H1 (cell line): ENCODE measurements at regions not wholly inside any gene's neighbourhood (a gene's known extent, or its start where the extent isn't known, plus 50 kb on each side); places are given as distances from the start of the nearest gene placed in this dataset.

ENCODE experiments used
- CTCF ChIA-PET: fragments of 300-600 bp; sonication (Branson Sonifier 250); formaldehyde crosslinking; loops from one replicate; lab custom pipeline; 2021; ENCODE audit not compliant: partially characterized antibody; lab: Charles Lee
- POLR2A ChIA-PET: fragments of 300-600 bp; sonication (Branson Sonifier 250); formaldehyde crosslinking; loops from one replicate; lab custom pipeline; 2021; ENCODE audit warnings: inconsistent platforms; ENCODE audit not compliant: partially characterized antibody; lab: Charles Lee
- DNase-seq, 2 experiments: peaks; one replicate each; pipeline versions ENCODE4 v3.0.0 to v3.0.0-alpha.2; 2010 to 2022; ENCODE audit warnings: low spot score in 2 of 2, low read depth in 1 of 2, mixed read lengths in 1 of 2
- FAIRE-seq: peaks from 2 replicates; lab custom pipeline; 2011; peaks lifted over from hg19 to GRCh38; lab: Jason Lieb, UNC
- H2AFZ ChIP-seq: 2 replicates; pipeline ENCODE4 v1.8.1; 2012; ENCODE audit warnings: low read length, inconsistent platforms
- H2AK5ac ChIP-seq: 2 replicates; pipeline ENCODE4 v1.6.1; 2013; ENCODE audit warnings: low read depth, low read length
- H2BK120ac ChIP-seq: replicated peaks from 2 replicates; pipeline ENCODE3; 2013; ENCODE audit warnings: low read depth, low read length, inconsistent platforms
- H2BK12ac ChIP-seq: 2 replicates; pipeline ENCODE4 v1.6.1; 2013; ENCODE audit warnings: low read depth, low read length
- H2BK15ac ChIP-seq: 2 replicates; pipeline ENCODE4 v1.6.1; 2013; ENCODE audit warnings: low read length
- H2BK20ac ChIP-seq: 2 replicates; pipeline ENCODE4 v1.6.1; 2013; ENCODE audit warnings: low read length
- H2BK5ac ChIP-seq: 2 replicates; pipeline ENCODE4 v1.6.1; 2013; ENCODE audit warnings: low read depth, low read length
- H3K14ac ChIP-seq: 2 replicates; pipeline ENCODE4 v1.6.1; 2013; ENCODE audit warnings: inconsistent platforms; ENCODE audit not compliant: insufficient read length
- H3K18ac ChIP-seq: 2 replicates; pipeline ENCODE4 v1.6.1; 2013; ENCODE audit warnings: low read length; ENCODE audit errors: extremely low read depth
- H3K23ac ChIP-seq: 2 replicates; pipeline ENCODE4 v1.6.1; 2013; ENCODE audit warnings: inconsistent platforms; ENCODE audit not compliant: insufficient read length
- H3K23me2 ChIP-seq: 2 replicates; pipeline ENCODE4 v1.6.1; 2013; ENCODE audit warnings: low read depth, low read length
- H3K27ac ChIP-seq: 2 replicates; pipeline ENCODE4 v1.6.1; 2011; ENCODE audit warnings: low read depth, low read length, inconsistent platforms
- H3K27me3 ChIP-seq, 4 experiments: replicated peaks in 1 of 4; 1 replicate in 1 of 4; 2 replicates in 3 of 4; pipeline versions ENCODE4 v1.6.1 to v1.8.1; 2011 to 2013; ENCODE audit warnings: low read length in 3 of 4, mild to moderate bottlenecking in 3 of 4, inconsistent platforms in 2 of 4, mixed read lengths in 2 of 4, moderate library complexity in 1 of 4; ENCODE audit not compliant: control insufficient read depth in 3 of 4, insufficient read depth in 3 of 4; ENCODE audit errors: extremely low read depth in 1 of 4
- H3K36me3 ChIP-seq, 4 experiments: 2 replicates each; pipeline versions ENCODE4 v1.6.1 to v1.8.1; 2011 to 2013; ENCODE audit warnings: mild to moderate bottlenecking in 4 of 4, low read length in 3 of 4, moderate library complexity in 2 of 4, control low read depth in 1 of 4, inconsistent platforms in 1 of 4; ENCODE audit not compliant: insufficient read depth in 4 of 4, control insufficient read depth in 2 of 4
- H3K4ac ChIP-seq: replicated peaks from 2 replicates; pipeline ENCODE3; 2013; ENCODE audit warnings: low read length, low read depth, mixed read lengths, inconsistent platforms; ENCODE audit not compliant: insufficient read length
- H3K4me1 ChIP-seq, 4 experiments: replicated peaks in 1 of 4; 1 replicate in 1 of 4; 2 replicates in 3 of 4; pipeline versions ENCODE4 v1.6.1 to v1.8.1; 2011 to 2013; ENCODE audit warnings: low read length in 3 of 4, inconsistent platforms in 2 of 4, mixed read lengths in 1 of 4; ENCODE audit not compliant: insufficient read depth in 4 of 4, control insufficient read depth in 3 of 4
- H3K4me2 ChIP-seq, 2 experiments: 2 replicates each; pipeline versions ENCODE4 v1.6.1 to v1.8.1; 2011 to 2013; ENCODE audit warnings: low read depth in 2 of 2, low read length in 2 of 2, control low read depth in 1 of 2, inconsistent platforms in 1 of 2, mild to moderate bottlenecking in 1 of 2; ENCODE audit not compliant: insufficient read depth in 1 of 2
- H3K4me3 ChIP-seq, 4 experiments: fragments of 200-600, 300-600 bp in 1 of 4; sonication (generic), shearing (Covaris generic), sonication (Bioruptor Twin) in 1 of 4; 2 replicates each; pipeline versions ENCODE4 v1.5.1 to v1.8.1; 2011 to 2016; ENCODE audit warnings: low read length in 4 of 4, low read depth in 3 of 4, control low read depth in 2 of 4, inconsistent platforms in 2 of 4, mild to moderate bottlenecking in 2 of 4, mixed read lengths in 1 of 4, moderate library complexity in 1 of 4; ENCODE audit not compliant: insufficient read depth in 2 of 4; ENCODE audit errors: extremely low read depth in 1 of 4
- H3K56ac ChIP-seq: replicated peaks from 2 replicates; pipeline ENCODE3; 2013; ENCODE audit warnings: low read depth, mild to moderate bottlenecking, mixed read lengths, low read length, inconsistent platforms; ENCODE audit not compliant: insufficient read length
- H3K79me1 ChIP-seq: 2 replicates; pipeline ENCODE4 v1.6.1; 2013; ENCODE audit warnings: low read depth, low read length, control low read depth
- H3K79me2 ChIP-seq, 2 experiments: 2 replicates each; pipeline versions ENCODE4 v1.6.1 to v1.8.1; 2012 to 2013; ENCODE audit warnings: low read length in 2 of 2, mild to moderate bottlenecking in 2 of 2, inconsistent platforms in 1 of 2; ENCODE audit not compliant: insufficient read depth in 2 of 2, control insufficient read depth in 1 of 2
- H3K9ac ChIP-seq, 4 experiments: replicated peaks in 1 of 4; 1 replicate in 1 of 4; 2 replicates in 3 of 4; pipeline versions ENCODE4 v1.6.1 to v1.8.1; 2011 to 2013; ENCODE audit warnings: low read depth in 3 of 4, low read length in 3 of 4, control low read depth in 2 of 4, mild to moderate bottlenecking in 2 of 4, moderate library complexity in 2 of 4, inconsistent platforms in 1 of 4; ENCODE audit errors: extremely low read depth in 1 of 4
- H3K9me3 ChIP-seq, 2 experiments: 2 replicates each; pipeline versions ENCODE4 v1.6.1 to v1.8.1; 2012 to 2013; ENCODE audit warnings: mild to moderate bottlenecking in 2 of 2, moderate library complexity in 2 of 2, control low read depth in 1 of 2, inconsistent platforms in 1 of 2, low read depth in 1 of 2, low read length in 1 of 2, mixed read lengths in 1 of 2; ENCODE audit not compliant: insufficient read depth in 2 of 2
- H4K20me1 ChIP-seq, 2 experiments: replicated peaks in 1 of 2; 2 replicates each; pipeline versions ENCODE3 to v1.8.1; 2011 to 2013; ENCODE audit warnings: inconsistent platforms in 2 of 2, low read length in 2 of 2, mild to moderate bottlenecking in 1 of 2; ENCODE audit not compliant: insufficient read depth in 2 of 2, control insufficient read depth in 1 of 2
- H4K5ac ChIP-seq: 2 replicates; pipeline ENCODE4 v1.6.1; 2013; ENCODE audit warnings: low read length, low read depth, mixed read lengths, inconsistent platforms; ENCODE audit not compliant: insufficient read length
- H4K8ac ChIP-seq: 2 replicates; pipeline ENCODE4 v1.8.0; 2013; ENCODE audit warnings: mild to moderate bottlenecking, moderate library complexity, low read length, inconsistent platforms; ENCODE audit not compliant: insufficient read depth; ENCODE audit errors: extremely low read depth
- H4K91ac ChIP-seq: replicated peaks from 2 replicates; pipeline ENCODE3; 2013; ENCODE audit warnings: low read length, mixed read lengths, inconsistent platforms; ENCODE audit not compliant: insufficient read length
- YY1 ChIP-seq: IDR thresholded peaks from 2 replicates; pipeline ENCODE4 v1.6.1; 2011; ENCODE audit warnings: low read depth, mild to moderate bottlenecking, low read length
- WGBS, 2 experiments: shearing (Covaris generic) in 1 of 2; methylation state at CpG; one replicate each; pipeline versions ENCODE4 v1.1.6 to v1.1.7; 2013 to 2015; ENCODE audit warnings: low lambda C conversion rate in 2 of 2, mixed read lengths in 2 of 2, inconsistent platforms in 1 of 2, low coverage in 1 of 2, missing lambda C conversion rate in 1 of 2; ENCODE audit not compliant: insufficient replicate concordance in 2 of 2, insufficient coverage in 1 of 2, insufficient read length in 1 of 2; ENCODE audit errors: extremely low coverage in 1 of 2, missing lambda C conversion rate in 1 of 2; 5-methylcytosine and 5-hydroxymethylcytosine counted together

DNA sequence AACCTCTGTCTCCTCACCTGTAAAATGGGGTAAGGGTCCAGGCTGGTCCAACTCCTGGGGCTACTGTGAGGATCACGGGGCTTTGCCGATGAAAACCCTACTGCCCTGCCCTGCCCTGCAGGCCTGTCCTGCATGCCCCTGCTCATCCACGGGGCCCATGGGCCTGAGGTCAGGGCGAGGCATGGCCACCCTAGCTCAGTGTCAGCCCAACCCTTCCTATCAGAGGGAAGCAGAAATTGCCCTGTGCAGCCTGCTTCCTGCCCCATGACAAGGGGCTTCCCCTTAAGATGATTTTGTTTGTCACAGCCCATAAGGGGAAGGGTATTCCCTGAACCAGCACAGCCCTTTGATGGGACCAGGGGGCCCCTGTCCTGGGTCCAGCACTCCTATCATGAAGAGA lies 353.6 kb upstream of the ID2 start:
- Histone ChIP-seq H3K56ac (no peak overlapping the region), H3K9me3 (no peaks in the 10 kb centered on the region), H3K36me3 (no peaks in the 10 kb centered on the region), H3K23me2 (no peaks in the 10 kb centered on the region), H2BK20ac (no peak overlapping the region), H4K5ac (no peak overlapping the region), H2AFZ (no peak overlapping the region), H4K20me1 (no peaks in the 10 kb centered on the region), H3K27me3 (0 out of 7 replicates have a peak, but pooled peaks cover 0 to 2% (median 0%) of the 10 kb centered on the region in 4 experiments), H2AK5ac (no peak overlapping the region), H3K79me1 (no peaks in the 10 kb centered on the region), H3K4ac (no peak overlapping the region), H2BK12ac (peak overlapping the region; percentile 27; the same call in 1 of the 2 replicates), H2BK15ac (no peak overlapping the region), H3K4me1 (no peaks in the 10 kb centered on the region; a peak in 1 of 7 replicates), H3K18ac (no peak overlapping the region), H4K91ac (no peak overlapping the region), H3K9ac (no peak overlapping the region), H3K4me3 (no peak overlapping the region), H3K14ac (no peak overlapping the region), H4K8ac (no peak overlapping the region), H3K27ac (no peak overlapping the region), H2BK120ac (no peak overlapping the region), H3K79me2 (no peaks in the 10 kb centered on the region), H3K4me2 (no peak overlapping the region), H2BK5ac (no peak overlapping the region), H3K23ac (no peak overlapping the region)
- DNase-seq (no peak), FAIRE-seq (no peak)
- ChIA-PET POLR2A (no interaction called here), CTCF (no interaction called here)
- 88% methylated on average over 4 of the region's 4 CpGs; no CpG with 5 or more reads in 1 of the 2 experiments for WGBS, 2 experiments
- TF ChIP-seq YY1, result no peak
